ENCODE measurements at regions not wholly inside any gene's neighbourhood (a gene's known extent, or its start where the extent isn't known, plus 50 kb on each side); places are given as distances from the start of the nearest gene placed in this dataset.

DNA sequence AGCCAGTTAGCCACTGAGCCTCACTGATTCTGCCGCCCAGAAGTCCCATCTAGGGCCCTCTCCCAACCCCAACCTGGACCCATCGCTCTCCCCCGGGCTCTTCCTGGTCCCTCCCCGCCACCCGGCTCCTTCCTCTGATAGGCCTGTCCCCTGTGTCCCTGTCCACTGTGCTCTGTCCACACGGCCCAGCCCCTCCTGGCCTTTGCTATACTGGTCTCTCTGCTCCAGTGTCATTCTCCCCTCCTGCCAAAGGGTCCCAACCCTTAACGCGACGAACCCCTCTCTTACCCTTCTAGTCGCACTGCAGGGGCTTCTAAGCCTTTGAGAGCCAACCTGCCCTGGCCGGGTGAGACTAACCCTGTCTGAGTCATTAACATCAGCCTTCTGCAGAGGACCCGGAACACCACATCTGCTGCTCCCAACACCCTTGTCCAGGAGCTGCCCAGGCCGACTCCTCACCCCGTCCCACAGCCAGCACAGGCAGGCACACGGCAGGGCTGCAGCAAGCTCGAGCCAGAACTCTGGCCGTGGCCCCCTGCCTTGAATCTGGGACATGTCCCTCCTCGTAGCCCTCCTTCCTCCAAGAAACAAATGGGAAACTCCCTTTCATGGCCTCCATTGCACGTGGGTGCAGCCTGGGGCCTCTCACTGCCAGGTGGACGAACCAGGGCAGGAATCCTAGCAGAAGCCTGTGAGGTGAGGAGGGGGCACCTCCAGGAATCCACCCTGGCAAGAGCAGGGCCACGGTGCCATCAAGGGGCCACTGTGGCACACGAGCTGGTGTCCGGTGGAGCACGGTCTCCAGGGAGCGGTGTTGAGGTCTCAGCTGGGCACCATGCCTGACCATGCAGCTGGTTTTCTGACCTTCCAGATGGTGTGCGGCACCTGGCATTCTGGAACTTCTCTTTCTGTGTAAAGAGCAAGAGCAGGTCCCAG is 140.9 kb upstream of the IQSEC1 start:
- Histone ChIP-seq H3K9ac (ENCODE audit: low read length) (no peak overlapping the region), H3K23ac (ENCODE audit: low read length in 2 of 2) (no peak overlapping the region), H4K8ac (ENCODE audit: low read length) (no peak overlapping the region), H3K27me3 (ENCODE audit: control insufficient read depth in 1 of 2, insufficient read depth in 1 of 2, low read length in 2 of 2) (peaks cover 23 to 63% of the 10 kb centered on the region in 2 experiments), H2BK120ac (ENCODE audit: low read depth, low read length) (no peak overlapping the region), H3K9me3 (ENCODE audit: control insufficient read depth, low read length) (no peaks in the 10 kb centered on the region), H3K4me3 (ENCODE audit: insufficient read depth in 1 of 2, low read depth in 1 of 2, low read length in 2 of 2) (no peak overlapping the region), H2BK15ac (ENCODE audit: low read depth, poor library complexity, severe bottlenecking) (no peak overlapping the region), H3K4me2 (ENCODE audit: low read length, poor library complexity, severe bottlenecking) (no peak overlapping the region), H3K4me1 (ENCODE audit: control insufficient read depth, insufficient read depth, low read depth, low read length) (peaks cover 21% of the 10 kb centered on the region), H2AFZ (ENCODE audit: low read depth, low read length) (no peak overlapping the region), H2BK12ac (ENCODE audit: low read length in 2 of 2) (no peak overlapping the region), H3K4ac (ENCODE audit: low read depth in 1 of 2, low read length in 2 of 2) (no peak overlapping the region), H4K91ac (ENCODE audit: low read length) (no peak overlapping the region), H3K79me1 (replicated peaks; ENCODE audit: low read length, poor library complexity, severe bottlenecking) (no peaks in the 10 kb centered on the region), H3K14ac (ENCODE audit: low read length in 2 of 2) (no peak overlapping the region), H3K18ac (ENCODE audit: low read depth in 1 of 2, low read length in 2 of 2) (no peak overlapping the region), H2AK5ac (ENCODE audit: low read length, severe bottlenecking) (no peak overlapping the region), H3K36me3 (ENCODE audit: control insufficient read depth in 1 of 2, insufficient read depth in 2 of 2, low read depth in 1 of 2, low read length in 2 of 2) (no peaks in the 10 kb centered on the region), H2BK5ac (ENCODE audit: low read depth, low read length, poor library complexity, severe bottlenecking) (no peak overlapping the region), H3K27ac (ENCODE audit: low read length, poor library complexity, severe bottlenecking) (no peak overlapping the region)
- DNase-seq = no peak
- WGBS = 82% methylated on average over 26 of the region's 26 CpGs

DNA sequence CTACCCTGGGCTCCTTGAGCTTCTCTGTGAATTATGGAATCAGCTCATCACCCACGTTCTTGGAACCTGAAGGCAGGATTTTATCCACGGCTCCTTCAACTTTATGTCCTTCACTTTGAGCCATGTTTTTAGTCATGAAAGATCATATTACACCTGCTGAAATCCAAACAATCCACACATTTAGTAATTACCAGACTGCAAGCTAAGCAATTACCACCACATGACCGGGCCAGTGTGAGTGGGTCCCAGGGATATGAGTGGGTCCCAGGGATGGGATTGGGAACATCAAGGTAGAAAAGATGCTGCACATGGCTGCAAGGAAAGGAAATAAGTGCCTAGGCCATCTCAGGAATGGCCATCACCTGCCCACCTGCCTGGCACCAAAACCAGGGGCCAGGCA is 140.3 kb upstream of the IQSEC1 start:
- Histone ChIP-seq H3K18ac (ENCODE audit: low read depth in 1 of 2, low read length in 2 of 2) (no peak overlapping the region), H2AFZ (ENCODE audit: low read depth, low read length) (no peak overlapping the region)
- 85% methylated on average over 3 of the region's 3 CpGs for whole genome bisulfite sequencing

DNA sequence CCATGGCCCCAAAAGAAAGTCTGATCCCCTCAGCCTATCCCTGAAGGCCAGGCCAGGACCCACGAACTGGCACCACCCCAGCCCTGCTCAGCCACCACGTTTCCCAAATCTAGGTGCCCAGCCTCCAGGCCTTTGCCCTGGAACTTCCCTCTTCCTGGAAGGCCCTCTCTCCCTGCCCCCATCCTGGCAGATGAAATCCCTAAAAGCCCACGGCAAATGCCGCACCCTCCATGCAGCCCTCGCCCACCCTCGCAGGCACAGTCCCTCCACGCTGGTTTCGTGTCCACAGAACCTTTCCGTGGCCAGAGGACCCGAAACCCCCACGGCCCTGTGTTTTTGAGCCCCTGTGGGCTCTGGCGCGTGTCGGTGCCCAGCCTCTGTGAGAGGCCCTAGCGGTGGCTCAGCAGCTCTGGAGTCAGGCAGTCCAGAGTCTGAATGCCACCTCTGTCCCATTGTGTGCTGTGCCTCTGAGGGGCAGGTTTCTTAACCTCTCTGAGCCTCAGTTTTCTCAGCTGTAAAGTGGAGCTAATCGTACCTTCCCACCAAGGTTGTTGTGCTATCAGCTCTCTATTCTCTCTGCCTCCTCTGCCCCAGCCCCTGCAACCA is 138.5 kb upstream of the IQSEC1 start:
- Histone ChIP-seq H3K9ac (ENCODE audit: low read length) (no peak overlapping the region), H2BK12ac (ENCODE audit: low read length in 2 of 2) (no peak overlapping the region), H2AK5ac (ENCODE audit: low read length, severe bottlenecking) (no peak overlapping the region), H2BK120ac (ENCODE audit: low read depth, low read length) (no peak overlapping the region), H4K8ac (ENCODE audit: low read length) (no peak overlapping the region), H3K27ac (ENCODE audit: low read length, poor library complexity, severe bottlenecking) (no peak overlapping the region), H3K4ac (ENCODE audit: low read depth in 1 of 2, low read length in 2 of 2) (no peak overlapping the region), H3K14ac (ENCODE audit: low read length in 2 of 2) (no peak overlapping the region), H3K18ac (ENCODE audit: low read depth in 1 of 2, low read length in 2 of 2) (no peak overlapping the region), H3K4me2 (ENCODE audit: low read length, poor library complexity, severe bottlenecking) (no peak overlapping the region), H3K79me1 (replicated peaks; ENCODE audit: low read length, poor library complexity, severe bottlenecking) (no peaks in the 10 kb centered on the region), H3K36me3 (ENCODE audit: control insufficient read depth in 1 of 2, insufficient read depth in 2 of 2, low read depth in 1 of 2, low read length in 2 of 2) (no peaks in the 10 kb centered on the region), H3K23ac (ENCODE audit: low read length in 2 of 2) (no peak overlapping the region), H3K4me3 (ENCODE audit: insufficient read depth in 1 of 2, low read depth in 1 of 2, low read length in 2 of 2) (no peak overlapping the region), H3K9me3 (ENCODE audit: control insufficient read depth, low read length) (no peaks in the 10 kb centered on the region), H4K91ac (ENCODE audit: low read length) (no peak overlapping the region), H2BK15ac (ENCODE audit: low read depth, poor library complexity, severe bottlenecking) (no peak overlapping the region), H3K4me1 (ENCODE audit: control insufficient read depth, insufficient read depth, low read depth, low read length) (peaks cover 5% of the 10 kb centered on the region), H2BK5ac (ENCODE audit: low read depth, low read length, poor library complexity, severe bottlenecking) (no peak overlapping the region), H3K27me3 (ENCODE audit: control insufficient read depth in 1 of 2, insufficient read depth in 1 of 2, low read length in 2 of 2) (peaks cover 41 to 66% of the 10 kb centered on the region in 2 experiments), H2AFZ (ENCODE audit: low read depth, low read length) (no peak overlapping the region)
- WGBS = 80% methylated on average over 16 of the region's 16 CpGs
- no peak for DNase-seq

More for the DNA sequence above, 140.3 kb upstream of the IQSEC1 start:
- H3K4me2 ChIP-seq (ENCODE audit: low read length, poor library complexity, severe bottlenecking) = no peak overlapping the region
- H3K4ac ChIP-seq (ENCODE audit: low read depth in 1 of 2, low read length in 2 of 2) = no peak overlapping the region
- H3K27ac ChIP-seq (ENCODE audit: low read length, poor library complexity, severe bottlenecking) = no peak overlapping the region
- H3K36me3 ChIP-seq (ENCODE audit: control insufficient read depth in 1 of 2, insufficient read depth in 2 of 2, low read depth in 1 of 2, low read length in 2 of 2) = no peaks in the 10 kb centered on the region
- H2AK5ac ChIP-seq (ENCODE audit: low read length, severe bottlenecking) = no peak overlapping the region
- peaks cover 26 to 65% of the 10 kb centered on the region in 2 experiments for H3K27me3 ChIP-seq (ENCODE audit: control insufficient read depth in 1 of 2, insufficient read depth in 1 of 2, low read length in 2 of 2)
- no peak overlapping the region for H4K8ac ChIP-seq (ENCODE audit: low read length)
- H3K4me3 ChIP-seq (ENCODE audit: insufficient read depth in 1 of 2, low read depth in 1 of 2, low read length in 2 of 2) = no peak overlapping the region
- no peak for DNase-seq
- H2BK5ac ChIP-seq (ENCODE audit: low read depth, low read length, poor library complexity, severe bottlenecking) = no peak overlapping the region
- no peak overlapping the region for H2BK12ac ChIP-seq (ENCODE audit: low read length in 2 of 2)
- H4K91ac ChIP-seq (ENCODE audit: low read length) = no peak overlapping the region
- no peaks in the 10 kb centered on the region for H3K9me3 ChIP-seq (ENCODE audit: control insufficient read depth, low read length)
- H2BK120ac ChIP-seq (ENCODE audit: low read depth, low read length) = no peak overlapping the region
- no peak overlapping the region for H3K23ac ChIP-seq (ENCODE audit: low read length in 2 of 2)
- H3K14ac ChIP-seq (ENCODE audit: low read length in 2 of 2) = no peak overlapping the region
- no peak overlapping the region for H3K9ac ChIP-seq (ENCODE audit: low read length)
- H3K79me1 ChIP-seq (replicated peaks; ENCODE audit: low read length, poor library complexity, severe bottlenecking) = no peaks in the 10 kb centered on the region
- no peak overlapping the region for H2BK15ac ChIP-seq (ENCODE audit: low read depth, poor library complexity, severe bottlenecking)
- peaks cover 14% of the 10 kb centered on the region for H3K4me1 ChIP-seq (ENCODE audit: control insufficient read depth, insufficient read depth, low read depth, low read length)

DNA sequence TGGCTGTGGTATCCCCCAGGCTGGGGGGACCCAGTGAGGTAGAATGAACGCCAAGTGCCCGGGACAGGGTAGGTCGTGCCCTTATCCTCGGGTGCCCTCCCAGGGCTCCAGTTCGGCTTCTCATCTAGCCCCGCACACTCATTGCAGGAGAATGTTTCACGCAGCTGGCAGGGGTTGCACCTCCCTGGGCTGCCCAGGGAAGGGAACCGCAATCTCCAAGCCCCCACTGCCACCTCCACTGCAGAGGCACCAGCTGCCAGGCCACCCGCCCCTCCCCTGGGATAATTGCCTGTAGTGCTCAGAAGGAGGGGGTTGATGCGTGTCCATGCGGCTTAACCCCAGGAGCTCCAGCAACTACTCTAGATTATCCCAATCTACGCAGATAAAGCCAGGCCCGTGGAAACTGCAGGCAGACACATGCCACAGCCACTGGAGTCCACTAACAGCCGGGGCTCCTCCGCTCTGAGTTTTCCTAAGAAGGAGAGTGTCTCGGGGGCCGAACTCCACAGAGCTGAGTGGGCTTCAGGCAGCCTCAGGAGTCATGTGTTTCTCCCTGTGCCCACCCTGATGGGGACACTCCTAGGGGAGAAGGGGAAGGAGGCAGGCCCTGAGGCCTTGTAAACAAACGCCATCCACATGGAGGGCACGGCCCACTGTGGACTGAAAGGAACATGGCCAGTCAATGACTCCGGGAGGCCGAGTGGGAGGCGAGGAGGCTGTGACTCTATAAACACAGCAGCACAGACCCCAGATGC is 137.2 kb upstream of the IQSEC1 start:
- H2AFZ ChIP-seq (ENCODE audit: low read depth, low read length) = no peak overlapping the region
- no peaks in the 10 kb centered on the region for H3K36me3 ChIP-seq (ENCODE audit: control insufficient read depth in 1 of 2, insufficient read depth in 2 of 2, low read depth in 1 of 2, low read length in 2 of 2)
- no peak for DNase-seq
- peaks cover 46 to 67% of the 10 kb centered on the region in 2 experiments for H3K27me3 ChIP-seq (ENCODE audit: control insufficient read depth in 1 of 2, insufficient read depth in 1 of 2, low read length in 2 of 2)
- no peak overlapping the region for H4K8ac ChIP-seq (ENCODE audit: low read length)
- no peak overlapping the region for H2BK5ac ChIP-seq (ENCODE audit: low read depth, low read length, poor library complexity, severe bottlenecking)
- H3K4me1 ChIP-seq (ENCODE audit: control insufficient read depth, insufficient read depth, low read depth, low read length) = peaks cover 2% of the 10 kb centered on the region
- no peak overlapping the region for H2BK12ac ChIP-seq (ENCODE audit: low read length in 2 of 2)
- H3K9ac ChIP-seq (ENCODE audit: low read length) = no peak overlapping the region
- H2BK15ac ChIP-seq (ENCODE audit: low read depth, poor library complexity, severe bottlenecking) = no peak overlapping the region
- no peak overlapping the region for H3K4me3 ChIP-seq (ENCODE audit: insufficient read depth in 1 of 2, low read depth in 1 of 2, low read length in 2 of 2)
- no peak overlapping the region for H3K4me2 ChIP-seq (ENCODE audit: low read length, poor library complexity, severe bottlenecking)
- no peak overlapping the region for H3K23ac ChIP-seq (ENCODE audit: low read length in 2 of 2)
- H3K18ac ChIP-seq (ENCODE audit: low read depth in 1 of 2, low read length in 2 of 2) = no peak overlapping the region
- WGBS = 87% methylated on average over 22 of the region's 22 CpGs
- H3K4ac ChIP-seq (ENCODE audit: low read depth in 1 of 2, low read length in 2 of 2) = no peak overlapping the region
- no peak overlapping the region for H4K91ac ChIP-seq (ENCODE audit: low read length)
- no peak overlapping the region for H3K27ac ChIP-seq (ENCODE audit: low read length, poor library complexity, severe bottlenecking)
- no peaks in the 10 kb centered on the region for H3K79me1 ChIP-seq (replicated peaks; ENCODE audit: low read length, poor library complexity, severe bottlenecking)
- no peaks in the 10 kb centered on the region for H3K9me3 ChIP-seq (ENCODE audit: control insufficient read depth, low read length)
- no peak overlapping the region for H2BK120ac ChIP-seq (ENCODE audit: low read depth, low read length)
- no peak overlapping the region for H2AK5ac ChIP-seq (ENCODE audit: low read length, severe bottlenecking)
- H3K14ac ChIP-seq (ENCODE audit: low read length in 2 of 2) = no peak overlapping the region

All from mesenchymal stem cell (in vitro differentiated cells and primary cell).